Activated naive CD4-positive, alpha-beta T cell treated with anti-CD3 and anti-CD28 coated beads, Interleukin-2, amount 50 U/mL, for 24 hours (primary cell): ENCODE measurements at regions not wholly inside any gene's neighbourhood (a gene's known extent, or its start where the extent isn't known, plus 50 kb on each side); places are given as distances from the start of the nearest gene placed in this dataset.
"Not testable (repeated sequence)": the region's sequence is repeated elsewhere in the genome, so short reads cannot be mapped to it uniquely, and the experiment has no call there.

Experiments
- H3K27ac Mint-ChIP-seq: one replicate; pipeline ENCODE4 v1.8.0; 2021; ENCODE audit warnings: mild to moderate bottlenecking, mixed read lengths
- H3K27me3 Mint-ChIP-seq: one replicate; pipeline ENCODE4 v1.8.0; 2021; ENCODE audit warnings: mixed read lengths
- H3K36me3 Mint-ChIP-seq: one replicate; pipeline ENCODE4 v1.8.0; 2021; ENCODE audit warnings: mixed read lengths
- H3K4me1 Mint-ChIP-seq: one replicate; pipeline ENCODE4 v1.8.0; 2021; ENCODE audit warnings: mixed read lengths
- H3K4me3 Mint-ChIP-seq: one replicate; pipeline ENCODE4 v1.8.0; 2021; ENCODE audit warnings: mild to moderate bottlenecking, mixed read lengths
- H3K9me3 Mint-ChIP-seq: one replicate; pipeline ENCODE4 v1.8.0; 2021; ENCODE audit warnings: mixed read lengths

GRCh38 chr4:118410138-118410537 is 57.3 kb upstream of the PRSS12 start:
- Mint-ChIP-seq H3K4me1 (no peaks in the 10 kb centered on the region), H3K4me3 (no peak overlapping the region), H3K27ac (no peak overlapping the region), H3K9me3 (no peaks in the 10 kb centered on the region), H3K27me3 (peaks cover 2% of the 10 kb centered on the region), H3K36me3 (no peaks in the 10 kb centered on the region)

DNA sequence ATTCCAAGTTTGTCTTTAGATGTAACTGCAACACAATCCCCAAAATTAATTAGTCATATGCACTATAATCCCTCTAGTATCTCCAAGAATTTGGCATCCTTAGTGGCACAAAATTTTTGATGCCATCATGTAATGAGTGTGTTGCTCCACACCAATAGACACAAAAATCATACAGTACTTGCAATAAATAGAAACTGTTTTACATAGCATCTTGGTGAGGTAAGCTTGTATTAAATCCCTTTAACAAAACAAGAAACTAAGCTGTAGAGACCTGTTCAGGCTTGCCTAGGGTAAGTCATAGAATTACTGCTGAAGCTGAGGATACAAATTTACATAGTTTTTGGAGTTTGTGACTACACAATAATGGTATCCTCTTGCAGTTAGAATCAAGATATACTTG is 64.5 kb upstream of the PRSS12 start:
- no peaks in the 10 kb centered on the region for H3K9me3 Mint-ChIP-seq
- H3K27me3 Mint-ChIP-seq = peaks cover 6% of the 10 kb centered on the region
- H3K4me3 Mint-ChIP-seq = no peak overlapping the region
- no peaks in the 10 kb centered on the region for H3K36me3 Mint-ChIP-seq
- no peaks in the 10 kb centered on the region for H3K4me1 Mint-ChIP-seq
- H3K27ac Mint-ChIP-seq = no peak overlapping the region

GRCh38 chr4:118417800-118418199 is 65.0 kb upstream of the PRSS12 start:
- not testable (repeated sequence) for H3K27me3 Mint-ChIP-seq, H3K9me3 Mint-ChIP-seq, H3K4me3 Mint-ChIP-seq, H3K27ac Mint-ChIP-seq, H3K36me3 Mint-ChIP-seq, H3K4me1 Mint-ChIP-seq

- H3K9me3 Mint-ChIP-seq, H3K4me1 Mint-ChIP-seq, H3K4me3 Mint-ChIP-seq, H3K36me3 Mint-ChIP-seq, H3K27ac Mint-ChIP-seq, H3K27me3 Mint-ChIP-seq: not testable (repeated sequence)
Observed at GRCh38 chr4:118418396-118418795, 65.6 kb upstream of the PRSS12 start.

- not testable (repeated sequence) for H3K4me3 Mint-ChIP-seq, H3K4me1 Mint-ChIP-seq, H3K9me3 Mint-ChIP-seq, H3K36me3 Mint-ChIP-seq, H3K27ac Mint-ChIP-seq, H3K27me3 Mint-ChIP-seq
Observed at GRCh38 chr4:118419626-118420025, 66.8 kb upstream of the PRSS12 start.

- H3K36me3 Mint-ChIP-seq, H3K27ac Mint-ChIP-seq, H3K4me3 Mint-ChIP-seq, H3K9me3 Mint-ChIP-seq, H3K4me1 Mint-ChIP-seq, H3K27me3 Mint-ChIP-seq: not testable (repeated sequence)
Observed at GRCh38 chr4:118424062-118424461, 71.3 kb upstream of the PRSS12 start.

DNA sequence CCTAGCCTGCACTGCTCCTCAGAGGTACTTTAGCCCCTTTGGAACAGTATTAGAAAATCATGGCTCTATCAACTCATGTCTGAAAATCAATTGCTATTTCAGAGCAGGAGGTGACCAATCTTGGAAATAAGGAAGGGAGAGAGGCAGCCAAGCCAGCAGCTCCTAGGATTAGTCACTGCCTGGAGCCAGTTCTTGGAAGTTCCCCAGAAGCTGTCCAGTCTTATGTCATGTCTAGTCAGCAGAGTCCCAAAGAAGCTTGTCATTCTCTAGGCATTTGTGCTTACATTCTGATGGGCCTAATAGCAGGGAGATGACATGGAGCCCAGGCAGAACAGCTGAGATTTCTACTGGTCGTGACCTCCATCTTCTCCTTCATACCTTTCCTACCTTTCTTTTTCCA is 76.1 kb upstream of the PRSS12 start:
- not testable (repeated sequence) for H3K27me3 Mint-ChIP-seq, H3K36me3 Mint-ChIP-seq, H3K27ac Mint-ChIP-seq, H3K4me3 Mint-ChIP-seq, H3K9me3 Mint-ChIP-seq, H3K4me1 Mint-ChIP-seq

DNA sequence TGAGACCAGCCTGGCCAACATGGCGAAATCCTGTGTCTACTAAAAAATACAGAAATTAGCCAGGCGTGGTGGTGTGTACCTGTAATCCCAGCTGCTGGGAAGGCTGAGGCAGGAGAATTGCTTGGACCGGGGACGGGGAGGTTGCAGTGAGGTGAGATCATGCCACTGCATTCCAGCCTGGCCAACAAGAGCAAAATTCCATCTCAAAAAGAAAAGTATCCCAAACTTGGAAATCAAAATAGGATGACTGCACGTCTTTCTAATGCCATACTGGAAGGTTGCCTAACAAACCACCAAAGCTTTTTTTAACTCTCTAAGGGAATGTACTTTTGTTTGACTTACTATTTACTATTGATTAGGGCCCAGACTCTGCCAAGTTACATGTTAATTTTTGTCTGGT is 79.6 kb upstream of the PRSS12 start:
- not testable (repeated sequence) for H3K27ac Mint-ChIP-seq, H3K36me3 Mint-ChIP-seq, H3K4me1 Mint-ChIP-seq, H3K4me3 Mint-ChIP-seq, H3K27me3 Mint-ChIP-seq, H3K9me3 Mint-ChIP-seq

- H3K4me3 Mint-ChIP-seq, H3K4me1 Mint-ChIP-seq, H3K27ac Mint-ChIP-seq, H3K36me3 Mint-ChIP-seq, H3K9me3 Mint-ChIP-seq, H3K27me3 Mint-ChIP-seq: not testable (repeated sequence)
Observed at GRCh38 chr4:118433612-118434375, 81.0 kb upstream of the PRSS12 start.

GRCh38 chr4:118435415-118435814 is 82.6 kb upstream of the PRSS12 start:
- not testable (repeated sequence) for H3K9me3 Mint-ChIP-seq, H3K27ac Mint-ChIP-seq, H3K36me3 Mint-ChIP-seq, H3K27me3 Mint-ChIP-seq, H3K4me3 Mint-ChIP-seq, H3K4me1 Mint-ChIP-seq

DNA sequence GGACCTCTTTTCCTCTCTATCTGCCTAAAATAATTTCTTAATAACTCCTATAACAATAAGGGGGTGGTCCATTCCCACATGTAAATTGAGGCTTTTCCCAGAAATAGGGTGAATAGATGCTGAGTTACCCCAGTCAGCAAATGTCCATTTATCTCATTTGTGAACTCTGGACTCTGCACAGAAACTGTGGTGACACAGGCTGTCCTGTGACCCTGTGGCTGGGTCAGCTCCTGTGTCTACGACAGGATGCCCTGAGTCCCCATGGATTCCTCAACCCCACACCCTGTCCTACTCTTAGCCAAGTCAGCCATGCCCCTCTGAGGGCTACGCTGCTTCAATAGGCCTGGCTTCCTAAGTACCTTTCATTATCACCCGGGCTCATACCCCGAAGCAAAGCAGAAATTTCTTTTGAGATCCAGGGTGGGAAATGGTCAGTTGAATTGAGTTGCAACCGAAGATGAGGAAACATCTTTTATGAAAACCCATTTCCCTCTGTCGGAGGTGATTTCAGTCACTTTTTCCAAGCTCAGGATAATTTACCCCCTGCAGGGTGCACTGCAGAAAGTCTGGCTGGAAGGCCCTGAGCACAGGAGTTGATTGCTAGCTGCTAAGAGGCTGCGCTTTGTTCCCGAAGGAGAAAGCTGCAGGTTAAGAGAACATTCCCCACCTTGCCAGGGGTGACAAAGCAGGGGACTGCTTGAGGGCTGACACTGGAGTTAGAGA is 89.5 kb upstream of the PRSS12 start:
- H3K27me3 Mint-ChIP-seq, H3K27ac Mint-ChIP-seq, H3K4me3 Mint-ChIP-seq, H3K9me3 Mint-ChIP-seq, H3K36me3 Mint-ChIP-seq, H3K4me1 Mint-ChIP-seq: not testable (repeated sequence)

DNA sequence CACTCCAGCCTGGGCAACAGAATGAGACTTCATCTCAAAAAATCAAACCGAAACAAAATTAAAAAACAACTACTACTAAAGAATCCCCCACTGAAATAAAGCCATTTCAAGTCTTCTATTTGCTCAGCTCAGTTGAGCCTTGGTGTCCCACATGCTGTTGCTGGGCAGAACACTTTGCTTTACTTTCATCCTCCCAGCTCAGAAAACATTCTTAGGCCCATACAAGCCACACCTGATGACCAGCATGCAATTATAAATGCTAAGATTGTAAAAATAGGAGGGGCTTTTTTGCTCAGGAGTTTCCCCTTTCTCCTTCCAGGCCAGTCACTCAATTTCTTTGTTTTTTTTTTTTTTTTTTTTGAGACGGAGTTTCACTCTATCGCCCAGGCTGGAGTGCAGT is 94.6 kb upstream of the PRSS12 start:
- not testable (repeated sequence) for H3K4me3 Mint-ChIP-seq, H3K4me1 Mint-ChIP-seq, H3K27ac Mint-ChIP-seq, H3K9me3 Mint-ChIP-seq, H3K36me3 Mint-ChIP-seq, H3K27me3 Mint-ChIP-seq

DNA sequence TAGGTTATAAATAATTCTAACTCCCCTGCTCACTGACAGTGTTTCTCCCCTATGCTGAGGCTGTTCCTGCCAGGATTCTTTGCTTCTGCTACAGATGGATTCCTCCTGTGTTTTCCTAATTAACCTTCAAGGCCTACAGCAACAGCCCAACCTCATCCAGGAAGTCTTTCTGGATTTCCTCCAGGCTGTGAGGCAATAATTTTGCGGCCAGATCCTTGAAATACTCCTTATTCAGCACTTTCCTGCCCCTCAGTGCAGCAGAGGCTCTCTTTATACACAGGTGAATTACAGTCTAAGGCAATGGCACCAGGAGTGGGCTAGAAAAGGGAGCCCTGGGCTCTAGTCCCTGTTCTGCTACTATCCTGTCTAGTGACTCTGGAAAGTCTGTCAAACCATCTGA is 102.1 kb upstream of the PRSS12 start:
- H3K9me3 Mint-ChIP-seq, H3K27ac Mint-ChIP-seq, H3K4me1 Mint-ChIP-seq, H3K27me3 Mint-ChIP-seq, H3K4me3 Mint-ChIP-seq, H3K36me3 Mint-ChIP-seq: not testable (repeated sequence)

GRCh38 chr4:118461435-118461834 is 108.6 kb upstream of the PRSS12 start:
- H3K36me3 Mint-ChIP-seq, H3K4me1 Mint-ChIP-seq, H3K27me3 Mint-ChIP-seq, H3K9me3 Mint-ChIP-seq, H3K4me3 Mint-ChIP-seq, H3K27ac Mint-ChIP-seq: not testable (repeated sequence)

DNA sequence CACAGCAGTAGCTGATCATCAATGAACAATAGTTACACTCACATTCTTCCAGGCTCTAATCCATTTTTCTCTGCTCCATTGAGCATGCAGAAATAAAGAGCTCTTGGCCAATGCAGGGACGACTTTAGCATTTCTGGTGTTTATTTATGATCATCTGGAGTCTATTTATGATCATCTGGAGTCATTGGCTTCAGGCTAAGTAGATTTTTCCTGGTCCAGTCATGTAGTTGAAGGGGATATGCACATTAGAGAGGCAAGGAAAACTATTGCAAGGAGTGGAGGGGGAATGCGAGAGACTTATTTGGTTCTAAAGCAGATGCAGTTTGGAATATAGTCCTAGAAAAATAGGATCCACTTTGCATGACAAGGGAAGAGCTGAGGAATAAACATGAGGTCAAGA is 113.0 kb upstream of the PRSS12 start:
- not testable (repeated sequence) for H3K4me3 Mint-ChIP-seq, H3K4me1 Mint-ChIP-seq, H3K27ac Mint-ChIP-seq, H3K9me3 Mint-ChIP-seq, H3K27me3 Mint-ChIP-seq, H3K36me3 Mint-ChIP-seq

DNA sequence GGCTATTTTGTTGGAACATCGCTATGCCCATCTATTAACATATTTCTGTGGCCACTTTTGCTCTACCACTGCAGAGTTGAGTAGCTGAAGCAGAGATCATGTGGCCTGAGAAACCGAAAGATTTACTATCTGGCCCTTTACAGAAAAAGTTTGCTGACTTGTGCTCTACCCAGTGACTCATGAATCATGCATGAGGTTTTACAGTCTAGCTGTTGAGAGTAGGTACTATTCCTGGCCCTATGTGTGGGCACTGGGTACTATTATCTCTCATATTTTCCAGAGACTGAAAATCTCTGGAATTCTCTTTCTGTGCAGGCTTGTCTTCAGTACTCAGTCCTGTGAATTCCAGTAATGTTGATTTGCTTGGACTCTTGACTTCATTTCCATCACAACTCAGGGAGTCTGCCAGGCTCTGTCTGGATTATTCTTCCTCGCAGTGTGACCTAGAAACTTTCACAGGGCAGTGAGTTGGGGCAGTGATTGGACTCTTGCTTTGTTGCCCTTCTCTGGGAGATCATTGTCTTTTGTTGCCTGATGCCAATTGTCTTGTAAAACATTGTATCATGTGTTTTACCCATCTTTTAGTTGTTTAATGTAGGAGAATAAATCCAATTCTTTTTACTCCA is 121.3 kb upstream of the PRSS12 start:
- H3K27ac Mint-ChIP-seq, H3K9me3 Mint-ChIP-seq, H3K4me3 Mint-ChIP-seq, H3K27me3 Mint-ChIP-seq, H3K36me3 Mint-ChIP-seq, H3K4me1 Mint-ChIP-seq: not testable (repeated sequence)

GRCh38 chr4:118474771-118475170 is 122.0 kb upstream of the PRSS12 start:
- not testable (repeated sequence) for H3K4me1 Mint-ChIP-seq, H3K27me3 Mint-ChIP-seq, H3K9me3 Mint-ChIP-seq, H3K36me3 Mint-ChIP-seq, H3K4me3 Mint-ChIP-seq, H3K27ac Mint-ChIP-seq
